PC-3 (cell line): ENCODE measurements at regions not wholly inside any gene's neighbourhood (a gene's known extent, or its start where the extent isn't known, plus 50 kb on each side); places are given as distances from the start of the nearest gene placed in this dataset.

Source experiments
- EZH2 ChIP-seq: fragments of 300-600 bp; sonication (generic); IDR thresholded peaks from one replicate; pipeline ENCODE4 v1.6.1; 2017; ENCODE audit warnings: antibody characterized with exemption, mild to moderate bottlenecking, low read length; ENCODE audit not compliant: unreplicated experiment
- EZH2phosphoT487 ChIP-seq: fragments of 300-600 bp; sonication (generic); IDR thresholded peaks from 2 replicates; pipeline ENCODE4 v1.6.1; 2018; ENCODE audit warnings: mild to moderate bottlenecking, antibody characterized with exemption, low read length, borderline replicate concordance
- TF ChIP-seq, protein P1 (sequence below): fragments of 300-600 bp; sonication (generic); conservative IDR thresholded peaks from 2 replicates; pipeline ENCODE4 v1.5.1; 2017; ENCODE audit warnings: antibody characterized with exemption, low read depth, mild to moderate bottlenecking, low read length

GRCh38 chr1:74869702-74870101, 136.8 kb downstream of the TYW3 start:
- TF ChIP-seq, protein P1, sequence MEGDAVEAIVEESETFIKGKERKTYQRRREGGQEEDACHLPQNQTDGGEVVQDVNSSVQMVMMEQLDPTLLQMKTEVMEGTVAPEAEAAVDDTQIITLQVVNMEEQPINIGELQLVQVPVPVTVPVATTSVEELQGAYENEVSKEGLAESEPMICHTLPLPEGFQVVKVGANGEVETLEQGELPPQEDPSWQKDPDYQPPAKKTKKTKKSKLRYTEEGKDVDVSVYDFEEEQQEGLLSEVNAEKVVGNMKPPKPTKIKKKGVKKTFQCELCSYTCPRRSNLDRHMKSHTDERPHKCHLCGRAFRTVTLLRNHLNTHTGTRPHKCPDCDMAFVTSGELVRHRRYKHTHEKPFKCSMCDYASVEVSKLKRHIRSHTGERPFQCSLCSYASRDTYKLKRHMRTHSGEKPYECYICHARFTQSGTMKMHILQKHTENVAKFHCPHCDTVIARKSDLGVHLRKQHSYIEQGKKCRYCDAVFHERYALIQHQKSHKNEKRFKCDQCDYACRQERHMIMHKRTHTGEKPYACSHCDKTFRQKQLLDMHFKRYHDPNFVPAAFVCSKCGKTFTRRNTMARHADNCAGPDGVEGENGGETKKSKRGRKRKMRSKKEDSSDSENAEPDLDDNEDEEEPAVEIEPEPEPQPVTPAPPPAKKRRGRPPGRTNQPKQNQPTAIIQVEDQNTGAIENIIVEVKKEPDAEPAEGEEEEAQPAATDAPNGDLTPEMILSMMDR, result no peak
- no peak for TF ChIP-seq EZH2phosphoT487
- TF ChIP-seq EZH2, result no peak
